ENCODE measurements at regions not wholly inside any gene's neighbourhood (a gene's known extent, or its start where the extent isn't known, plus 50 kb on each side); places are given as distances from the start of the nearest gene placed in this dataset.

GRCh38 chr13:108156749-108157148 lies 58.6 kb downstream of the LIG4 start:
- DNase-seq, result no peak

GRCh38 chr13:108155185-108156106 lies 59.9 kb downstream of the LIG4 start:
- peak; percentile 5 to 40 (median 33) for DNase-seq

GRCh38 chr13:108154421-108154858 lies 60.9 kb downstream of the LIG4 start:
- DNase-seq, result no peak

GRCh38 chr13:108146642-108147041 lies 68.7 kb downstream of the LIG4 start:
- DNase-seq, result no peak

GRCh38 chr13:108142702-108143436 lies 72.5 kb downstream of the LIG4 start:
- no peak for DNase-seq

- DNase-seq, result no peak
These were observed 78.2 kb downstream of the LIG4 start for GRCh38 chr13:108137176-108137575.

GRCh38 chr13:108127406-108127805 lies 87.9 kb downstream of the LIG4 start:
- DNase-seq, result no peak

GRCh38 chr13:108126056-108126455 lies 89.3 kb downstream of the LIG4 start:
- DNase-seq, result no peak

GRCh38 chr13:108121406-108121805 lies 93.9 kb downstream of the LIG4 start:
- no peak for DNase-seq

GRCh38 chr13:108120856-108121255 lies 94.5 kb downstream of the LIG4 start:
- no peak for DNase-seq

- DNase-seq, result no peak
These were observed 95.0 kb downstream of the LIG4 start for GRCh38 chr13:108120302-108120701.

- DNase-seq, result no peak
These were observed 99.6 kb downstream of the LIG4 start for GRCh38 chr13:108115738-108116137.

- DNase-seq, result no peak
These were observed 101.9 kb downstream of the LIG4 start for GRCh38 chr13:108113407-108113806.

- DNase-seq, result no peak
These were observed 110.6 kb downstream of the LIG4 start for GRCh38 chr13:108104736-108105135.

GRCh38 chr13:108102771-108103170 lies 112.6 kb downstream of the LIG4 start:
- no peak for DNase-seq

GRCh38 chr13:108096301-108096915 lies 118.9 kb downstream of the LIG4 start:
- DNase-seq, result no peak

- no peak for DNase-seq
These were observed 120.3 kb downstream of the LIG4 start for GRCh38 chr13:108095036-108095435.

GRCh38 chr13:108093616-108094015 lies 121.7 kb downstream of the LIG4 start:
- DNase-seq, result no peak

- DNase-seq, result no peak
These were observed 127.5 kb downstream of the LIG4 start for GRCh38 chr13:108087810-108088209.

- no peak for DNase-seq
These were observed 128.7 kb downstream of the LIG4 start for GRCh38 chr13:108086678-108087077.

GRCh38 chr13:108084840-108085239 lies 130.5 kb downstream of the LIG4 start:
- no peak for DNase-seq

- DNase-seq, result no peak
These were observed 132.3 kb downstream of the LIG4 start for GRCh38 chr13:108083056-108083455.

GRCh38 chr13:108082481-108082880 lies 132.9 kb downstream of the LIG4 start:
- DNase-seq, result no peak

- no peak for DNase-seq
These were observed 138.1 kb downstream of the LIG4 start for GRCh38 chr13:108077284-108077683.

Data from activated naive CD4-positive, alpha-beta T cell (primary cell).